ENCODE measurements at regions not wholly inside any gene's neighbourhood (a gene's known extent, or its start where the extent isn't known, plus 50 kb on each side); places are given as distances from the start of the nearest gene placed in this dataset.

DNA sequence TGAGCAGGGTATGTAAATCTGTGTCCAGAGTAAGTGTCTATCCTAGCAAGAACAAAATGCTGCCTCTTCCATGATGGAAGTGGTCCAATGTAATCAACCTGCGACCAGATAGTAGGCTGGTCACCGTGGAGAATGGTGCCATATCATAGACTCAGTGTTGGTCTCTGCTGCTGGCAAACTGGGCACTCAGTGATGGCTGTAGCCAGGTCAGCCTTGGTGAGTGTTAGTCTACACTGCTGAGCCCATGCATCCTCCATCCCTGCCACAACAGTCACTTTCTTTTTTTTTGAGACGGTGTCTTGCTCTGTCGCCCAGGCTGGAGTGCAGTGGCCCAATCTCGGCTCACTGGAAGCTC is 69.3 kb downstream of the CHRD start:
- Mint-ChIP-seq H3K36me3 (ENCODE audit: low read depth) (no peaks in the 10 kb centered on the region), H3K9me3 (ENCODE audit: low read depth) (no peaks in the 10 kb centered on the region), H3K4me3 (ENCODE audit: unreplicated experiment) (no peak overlapping the region), H3K27ac (ENCODE audit: unreplicated experiment) (no peak overlapping the region), H3K27me3 (ENCODE audit: low read depth) (peaks cover 12% of the 10 kb centered on the region), H3K4me1 (ENCODE audit: low read depth) (no peaks in the 10 kb centered on the region)
- DNase-seq (ENCODE audit: low spot score): peak; percentile 24
- TF ChIP-seq, protein P1, sequence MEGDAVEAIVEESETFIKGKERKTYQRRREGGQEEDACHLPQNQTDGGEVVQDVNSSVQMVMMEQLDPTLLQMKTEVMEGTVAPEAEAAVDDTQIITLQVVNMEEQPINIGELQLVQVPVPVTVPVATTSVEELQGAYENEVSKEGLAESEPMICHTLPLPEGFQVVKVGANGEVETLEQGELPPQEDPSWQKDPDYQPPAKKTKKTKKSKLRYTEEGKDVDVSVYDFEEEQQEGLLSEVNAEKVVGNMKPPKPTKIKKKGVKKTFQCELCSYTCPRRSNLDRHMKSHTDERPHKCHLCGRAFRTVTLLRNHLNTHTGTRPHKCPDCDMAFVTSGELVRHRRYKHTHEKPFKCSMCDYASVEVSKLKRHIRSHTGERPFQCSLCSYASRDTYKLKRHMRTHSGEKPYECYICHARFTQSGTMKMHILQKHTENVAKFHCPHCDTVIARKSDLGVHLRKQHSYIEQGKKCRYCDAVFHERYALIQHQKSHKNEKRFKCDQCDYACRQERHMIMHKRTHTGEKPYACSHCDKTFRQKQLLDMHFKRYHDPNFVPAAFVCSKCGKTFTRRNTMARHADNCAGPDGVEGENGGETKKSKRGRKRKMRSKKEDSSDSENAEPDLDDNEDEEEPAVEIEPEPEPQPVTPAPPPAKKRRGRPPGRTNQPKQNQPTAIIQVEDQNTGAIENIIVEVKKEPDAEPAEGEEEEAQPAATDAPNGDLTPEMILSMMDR (IDR thresholded peaks at IDR 0.05): no peak

DNA sequence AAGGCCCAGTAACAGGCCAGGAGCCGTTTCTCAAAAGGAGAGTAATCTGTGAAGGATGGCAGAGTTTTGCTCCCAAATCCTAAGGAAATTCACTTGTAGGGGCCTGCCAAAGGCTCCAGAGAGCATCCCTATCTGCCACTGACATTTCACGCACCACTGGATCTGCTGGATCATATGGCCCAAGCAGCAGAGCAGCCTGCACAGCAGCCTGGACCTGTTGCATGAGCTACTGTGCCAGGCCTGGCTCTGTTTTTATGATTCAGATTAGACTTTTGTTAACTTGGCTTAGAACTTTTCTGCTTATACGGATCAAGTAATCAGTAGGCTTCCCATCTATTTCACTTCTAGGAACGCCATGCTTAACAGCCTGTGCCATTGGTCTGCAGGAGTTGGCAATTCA is 70.7 kb downstream of the CHRD start:
- H3K36me3 Mint-ChIP-seq (ENCODE audit: low read depth): no peaks in the 10 kb centered on the region

DNA sequence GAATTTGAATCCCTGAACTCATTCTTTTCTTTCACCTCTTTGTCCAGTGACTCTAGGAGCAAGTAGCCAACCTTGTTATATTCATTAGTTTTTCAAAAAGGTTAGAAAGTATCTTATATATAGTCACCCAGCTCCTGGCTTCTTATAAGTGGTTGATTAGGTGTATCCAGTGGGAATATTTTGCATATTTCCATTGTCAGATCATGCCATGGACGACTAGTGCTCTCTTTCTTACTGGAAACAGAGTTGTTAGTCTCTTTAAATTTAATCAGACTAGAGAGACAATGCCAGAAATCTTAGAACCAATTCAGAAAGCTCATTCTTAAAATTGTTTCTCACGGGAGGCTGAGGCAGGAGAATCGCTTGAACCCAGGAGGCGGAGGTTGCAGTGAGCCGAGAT is 73.4 kb downstream of the CHRD start:
- Mint-ChIP-seq H3K27me3 (ENCODE audit: low read depth) (peaks cover 8% of the 10 kb centered on the region), H3K27ac (ENCODE audit: unreplicated experiment) (no peak overlapping the region), H3K9me3 (ENCODE audit: low read depth) (peaks cover 4% of the 10 kb centered on the region), H3K4me3 (ENCODE audit: unreplicated experiment) (no peak overlapping the region), H3K36me3 (ENCODE audit: low read depth) (no peaks in the 10 kb centered on the region), H3K4me1 (ENCODE audit: low read depth) (no peaks in the 10 kb centered on the region)
- DNase-seq (ENCODE audit: low spot score): no peak
- TF ChIP-seq, protein P1 (IDR thresholded peaks at IDR 0.05): no peak

More for the DNA sequence above, 70.7 kb downstream of the CHRD start:
- peaks cover 12% of the 10 kb centered on the region for H3K27me3 Mint-ChIP-seq (ENCODE audit: low read depth)
- TF ChIP-seq, protein P1 (IDR thresholded peaks at IDR 0.05): no peak
- no peaks in the 10 kb centered on the region for H3K9me3 Mint-ChIP-seq (ENCODE audit: low read depth)
- H3K4me1 Mint-ChIP-seq (ENCODE audit: low read depth): no peaks in the 10 kb centered on the region
- DNase-seq (ENCODE audit: low spot score): no peak
- H3K27ac Mint-ChIP-seq (ENCODE audit: unreplicated experiment): no peak overlapping the region
- H3K4me3 Mint-ChIP-seq (ENCODE audit: unreplicated experiment): no peak overlapping the region

DNA sequence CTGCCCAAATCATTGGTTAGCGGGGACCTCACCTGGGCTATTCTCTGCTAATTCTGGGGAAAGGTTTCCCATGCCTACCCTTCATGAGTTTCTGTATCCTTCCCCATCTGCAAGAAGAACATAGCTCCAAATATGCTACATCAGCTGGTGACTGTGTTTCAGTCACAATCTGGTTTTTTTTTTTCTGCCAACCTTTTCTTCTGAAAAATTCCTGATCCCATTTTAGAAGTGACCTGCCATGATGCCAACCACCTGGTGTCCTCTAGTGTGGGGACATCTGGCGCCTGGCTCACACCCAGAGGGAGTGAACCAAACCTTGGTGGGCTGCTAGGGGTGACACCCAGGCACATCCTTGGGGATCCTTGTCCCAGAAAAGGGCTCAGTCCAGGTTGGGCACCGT is 76.1 kb downstream of the CHRD start:
- H3K27me3 Mint-ChIP-seq (ENCODE audit: low read depth): peaks cover 8% of the 10 kb centered on the region
- no peak overlapping the region for H3K27ac Mint-ChIP-seq (ENCODE audit: unreplicated experiment)
- no peak for DNase-seq (ENCODE audit: low spot score)
- H3K36me3 Mint-ChIP-seq (ENCODE audit: low read depth): no peaks in the 10 kb centered on the region
- H3K4me3 Mint-ChIP-seq (ENCODE audit: unreplicated experiment): no peak overlapping the region
- TF ChIP-seq, protein P1 (IDR thresholded peaks at IDR 0.05): no peak
- no peaks in the 10 kb centered on the region for H3K4me1 Mint-ChIP-seq (ENCODE audit: low read depth)
- peaks cover 6% of the 10 kb centered on the region for H3K9me3 Mint-ChIP-seq (ENCODE audit: low read depth)

DNA sequence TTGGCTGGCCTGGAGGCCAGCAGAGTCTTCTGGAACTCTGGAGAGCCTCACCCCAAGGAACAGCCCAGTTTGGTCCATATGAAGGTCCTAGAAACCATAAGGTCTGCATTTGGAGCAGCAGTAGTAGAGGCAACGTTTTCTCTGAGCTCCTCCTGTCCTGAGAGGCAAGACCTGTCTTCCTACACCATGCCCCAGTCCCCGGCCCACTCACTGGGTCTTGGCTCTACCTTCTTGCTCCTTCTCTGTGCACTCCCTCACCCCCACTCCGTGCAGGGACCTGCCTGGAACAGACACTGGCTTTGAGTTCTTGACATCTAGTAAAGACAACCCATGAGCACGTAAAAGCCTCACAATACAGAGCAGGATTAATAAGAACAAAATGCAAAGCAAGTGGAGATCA is 76.6 kb downstream of the CHRD start:
- DNase-seq (ENCODE audit: low spot score): no peak
- Mint-ChIP-seq H3K36me3 (ENCODE audit: low read depth) (no peaks in the 10 kb centered on the region), H3K27me3 (ENCODE audit: low read depth) (peaks cover 9% of the 10 kb centered on the region), H3K27ac (ENCODE audit: unreplicated experiment) (no peak overlapping the region), H3K9me3 (ENCODE audit: low read depth) (peaks cover 6% of the 10 kb centered on the region), H3K4me1 (ENCODE audit: low read depth) (no peaks in the 10 kb centered on the region), H3K4me3 (ENCODE audit: unreplicated experiment) (no peak overlapping the region)
- TF ChIP-seq, protein P1 (IDR thresholded peaks at IDR 0.05): no peak

Data from chondrocyte (in vitro differentiated cells).